ENCODE measurements at regions not wholly inside any gene's neighbourhood (a gene's known extent, or its start where the extent isn't known, plus 50 kb on each side); places are given as distances from the start of the nearest gene placed in this dataset.

DNA sequence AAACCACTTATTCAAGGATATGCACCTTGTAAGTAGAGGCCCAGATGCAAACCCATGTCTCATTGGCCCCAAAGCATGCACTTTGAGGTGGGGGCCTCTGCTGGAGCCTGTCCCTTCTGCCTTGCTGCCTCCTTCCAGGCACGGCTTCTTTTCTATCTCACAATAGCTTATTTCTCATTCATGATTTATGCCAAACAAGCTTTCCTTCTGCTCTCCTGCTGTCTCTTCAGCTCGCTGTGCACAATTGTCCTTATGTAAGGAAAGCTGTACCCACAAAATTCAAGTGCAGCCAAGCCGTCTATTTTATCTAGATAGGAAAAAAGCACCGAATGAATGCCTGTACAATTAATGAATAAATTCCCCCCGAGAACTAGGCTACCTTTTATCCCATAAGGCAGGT lies 124.8 kb upstream of the PACRGL start:
- Histone ChIP-seq H3K4me3 (ENCODE audit: low read length) (no peak overlapping the region), H3K9me3 (replicated peaks; ENCODE audit: control insufficient read depth, low read depth, low read length) (no peaks in the 10 kb centered on the region), H3K36me3 (ENCODE audit: control insufficient read depth, insufficient read depth, low read length) (no peaks in the 10 kb centered on the region), H3K27ac (ENCODE audit: low read length) (no peak overlapping the region), H3K27me3 (ENCODE audit: control insufficient read depth, insufficient read depth, low read length) (no peaks in the 10 kb centered on the region), H3K4me1 (ENCODE audit: control insufficient read depth, insufficient read depth, low read length) (peaks cover 3% of the 10 kb centered on the region)
- no CpG with 5 or more reads among the region's 5 CpGs for WGBS (ENCODE audit: insufficient coverage)
- no peak for DNase-seq

- no peak for DNase-seq
- Histone ChIP-seq H3K9me3 (replicated peaks; ENCODE audit: control insufficient read depth, low read depth, low read length) (no peaks in the 10 kb centered on the region), H3K27me3 (ENCODE audit: control insufficient read depth, insufficient read depth, low read length) (no peaks in the 10 kb centered on the region), H3K4me3 (ENCODE audit: low read length) (no peak overlapping the region), H3K36me3 (ENCODE audit: control insufficient read depth, insufficient read depth, low read length) (no peaks in the 10 kb centered on the region), H3K4me1 (ENCODE audit: control insufficient read depth, insufficient read depth, low read length) (peaks cover 3% of the 10 kb centered on the region), H3K27ac (ENCODE audit: low read length) (no peak overlapping the region)
These were observed 123.4 kb upstream of the PACRGL start for GRCh38 chr4:20576861-20577260.

DNA sequence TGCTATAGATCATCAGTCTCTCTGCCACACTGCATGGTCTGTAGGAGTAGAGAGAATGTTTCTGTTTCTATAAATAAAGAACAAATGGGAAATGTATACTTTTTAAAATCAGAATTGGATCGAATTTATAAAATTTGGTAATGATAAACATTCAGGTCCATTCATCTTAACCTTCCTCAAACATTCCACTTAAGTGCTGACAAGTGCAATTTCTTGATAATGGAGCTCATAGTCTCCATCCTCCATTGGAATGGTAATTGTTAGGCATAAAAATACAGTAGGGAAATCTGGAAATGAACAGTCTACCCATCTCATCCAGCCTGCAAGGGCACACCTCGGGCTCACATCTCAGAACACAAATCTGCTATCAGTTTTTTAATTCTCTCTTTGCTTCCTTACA lies 122.6 kb upstream of the PACRGL start:
- Histone ChIP-seq H3K9me3 (replicated peaks; ENCODE audit: control insufficient read depth, low read depth, low read length) (no peaks in the 10 kb centered on the region), H3K27me3 (ENCODE audit: control insufficient read depth, insufficient read depth, low read length) (no peaks in the 10 kb centered on the region), H3K4me1 (ENCODE audit: control insufficient read depth, insufficient read depth, low read length) (peaks cover 3% of the 10 kb centered on the region), H3K4me3 (ENCODE audit: low read length) (no peak overlapping the region), H3K36me3 (ENCODE audit: control insufficient read depth, insufficient read depth, low read length) (no peaks in the 10 kb centered on the region), H3K27ac (ENCODE audit: low read length) (no peak overlapping the region)
- no peak for DNase-seq
- no CpG with 5 or more reads among the region's 2 CpGs for WGBS (ENCODE audit: insufficient coverage)

GRCh38 chr4:20580907-20581306 lies 119.4 kb upstream of the PACRGL start:
- Histone ChIP-seq H3K9me3 (replicated peaks; ENCODE audit: control insufficient read depth, low read depth, low read length) (no peaks in the 10 kb centered on the region), H3K4me3 (ENCODE audit: low read length) (no peak overlapping the region), H3K27ac (ENCODE audit: low read length) (no peak overlapping the region), H3K4me1 (ENCODE audit: control insufficient read depth, insufficient read depth, low read length) (no peaks in the 10 kb centered on the region), H3K27me3 (ENCODE audit: control insufficient read depth, insufficient read depth, low read length) (no peaks in the 10 kb centered on the region), H3K36me3 (ENCODE audit: control insufficient read depth, insufficient read depth, low read length) (no peaks in the 10 kb centered on the region)
- no peak for DNase-seq
- WGBS (ENCODE audit: insufficient coverage): no CpG with 5 or more reads among the region's 2 CpGs

GRCh38 chr4:20589436-20589835 lies 110.8 kb upstream of the PACRGL start:
- Histone ChIP-seq H3K36me3 (ENCODE audit: control insufficient read depth, insufficient read depth, low read length) (no peaks in the 10 kb centered on the region), H3K27ac (ENCODE audit: low read length) (no peak overlapping the region), H3K4me3 (ENCODE audit: low read length) (no peak overlapping the region), H3K9me3 (replicated peaks; ENCODE audit: control insufficient read depth, low read depth, low read length) (no peaks in the 10 kb centered on the region), H3K27me3 (ENCODE audit: control insufficient read depth, insufficient read depth, low read length) (no peaks in the 10 kb centered on the region), H3K4me1 (ENCODE audit: control insufficient read depth, insufficient read depth, low read length) (no peaks in the 10 kb centered on the region)
- WGBS (ENCODE audit: insufficient coverage): 100% methylated on average over 1 of the region's 1 CpG
- no peak for DNase-seq

DNA sequence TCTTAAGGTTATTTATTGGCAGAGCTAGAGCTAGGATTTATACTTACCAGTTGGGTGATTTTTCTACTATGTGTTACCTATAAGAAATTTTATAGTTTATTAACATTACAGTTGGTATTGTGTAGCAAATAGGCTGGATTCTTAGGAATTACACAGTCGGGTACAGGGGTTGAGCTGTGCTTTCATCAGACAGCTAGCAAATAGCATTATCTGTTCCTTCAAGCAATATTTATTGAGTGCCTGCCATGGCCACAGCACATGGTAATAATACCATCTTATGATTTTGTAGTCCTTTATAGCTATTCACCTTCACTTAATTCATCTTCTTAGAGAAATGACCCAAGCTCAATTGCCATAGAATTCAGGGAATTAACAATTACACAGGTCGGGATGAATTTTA lies 109.4 kb upstream of the PACRGL start:
- H3K9me3 ChIP-seq (replicated peaks; ENCODE audit: control insufficient read depth, low read depth, low read length): no peaks in the 10 kb centered on the region
- WGBS (ENCODE audit: insufficient coverage): no CpG with 5 or more reads among the region's 2 CpGs
- H3K4me1 ChIP-seq (ENCODE audit: control insufficient read depth, insufficient read depth, low read length): no peaks in the 10 kb centered on the region
- H3K36me3 ChIP-seq (ENCODE audit: control insufficient read depth, insufficient read depth, low read length): no peaks in the 10 kb centered on the region
- H3K27me3 ChIP-seq (ENCODE audit: control insufficient read depth, insufficient read depth, low read length): no peaks in the 10 kb centered on the region
- H3K4me3 ChIP-seq (ENCODE audit: low read length): no peak overlapping the region
- no peak for DNase-seq
- H3K27ac ChIP-seq (ENCODE audit: low read length): no peak overlapping the region

DNA sequence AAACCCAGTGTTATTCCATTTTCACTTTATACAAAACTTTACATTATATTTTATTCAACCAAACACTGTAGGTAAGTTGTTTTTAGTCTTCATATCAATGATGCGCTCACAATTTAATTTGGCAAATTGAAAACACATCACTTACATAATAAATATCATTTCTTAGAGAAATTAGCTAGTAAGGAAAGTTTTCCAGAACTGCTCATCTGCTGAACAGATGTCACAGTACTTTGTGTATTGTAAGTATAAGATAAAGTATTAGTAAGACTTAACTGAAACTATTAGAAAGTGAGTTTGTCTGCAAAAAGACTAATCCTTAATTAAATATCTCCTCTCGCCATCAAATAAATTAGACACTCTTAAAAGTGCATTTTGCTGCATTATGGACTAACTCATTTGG lies 108.7 kb upstream of the PACRGL start:
- DNase-seq: no peak
- Histone ChIP-seq H3K27me3 (ENCODE audit: control insufficient read depth, insufficient read depth, low read length) (no peaks in the 10 kb centered on the region), H3K9me3 (replicated peaks; ENCODE audit: control insufficient read depth, low read depth, low read length) (no peaks in the 10 kb centered on the region), H3K4me1 (ENCODE audit: control insufficient read depth, insufficient read depth, low read length) (no peaks in the 10 kb centered on the region), H3K27ac (ENCODE audit: low read length) (no peak overlapping the region), H3K4me3 (ENCODE audit: low read length) (no peak overlapping the region), H3K36me3 (ENCODE audit: control insufficient read depth, insufficient read depth, low read length) (no peaks in the 10 kb centered on the region)
- no CpG with 5 or more reads among the region's 2 CpGs for WGBS (ENCODE audit: insufficient coverage)

DNA sequence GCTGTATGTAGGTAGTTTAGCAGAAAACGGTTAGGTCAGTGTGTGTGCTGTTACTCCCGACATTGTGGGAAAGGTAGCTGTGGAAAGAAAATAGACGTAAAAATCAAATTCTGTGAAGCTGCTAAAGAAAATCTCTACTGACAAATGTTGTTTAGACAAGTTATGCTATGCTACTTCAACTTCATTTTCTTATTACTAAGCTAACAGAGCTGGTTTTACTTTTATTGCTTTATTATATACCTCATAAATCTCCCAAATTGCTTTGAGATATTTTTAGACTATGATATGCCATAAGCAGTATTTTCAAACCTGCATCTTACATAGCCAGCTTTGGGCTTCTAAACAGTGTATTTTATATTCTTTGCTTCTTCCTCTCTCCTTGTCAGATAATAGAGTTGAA lies 108.2 kb upstream of the PACRGL start:
- no peaks in the 10 kb centered on the region for H3K9me3 ChIP-seq (replicated peaks; ENCODE audit: control insufficient read depth, low read depth, low read length)
- H3K27ac ChIP-seq (ENCODE audit: low read length): no peak overlapping the region
- H3K36me3 ChIP-seq (ENCODE audit: control insufficient read depth, insufficient read depth, low read length): no peaks in the 10 kb centered on the region
- no peaks in the 10 kb centered on the region for H3K4me1 ChIP-seq (ENCODE audit: control insufficient read depth, insufficient read depth, low read length)
- H3K27me3 ChIP-seq (ENCODE audit: control insufficient read depth, insufficient read depth, low read length): no peaks in the 10 kb centered on the region
- 20% methylated on average over 1 of the region's 3 CpGs for WGBS (ENCODE audit: insufficient coverage)
- H3K4me3 ChIP-seq (ENCODE audit: low read length): no peak overlapping the region
- no peak for DNase-seq

DNA sequence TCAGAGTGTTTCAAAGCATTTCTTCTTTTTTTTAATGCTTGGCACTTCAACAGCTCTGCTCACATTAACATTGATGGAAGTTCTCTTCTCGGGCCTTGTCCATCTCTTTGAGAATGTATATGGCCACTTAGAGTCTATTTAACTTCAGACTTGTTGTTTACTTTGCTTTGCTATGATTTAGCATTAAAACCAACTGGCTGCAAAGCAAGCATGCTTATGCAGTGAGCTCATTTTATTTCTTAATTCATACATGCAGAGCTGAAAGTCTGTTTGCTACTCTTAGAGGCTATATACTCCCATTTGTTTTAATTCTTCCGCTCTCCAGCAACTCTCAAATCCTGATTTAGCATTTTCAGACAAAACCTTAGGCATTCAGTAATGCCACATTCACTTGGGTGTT lies 107.6 kb upstream of the PACRGL start:
- H3K4me3 ChIP-seq (ENCODE audit: low read length): no peak overlapping the region
- no CpG with 5 or more reads among the region's 2 CpGs for WGBS (ENCODE audit: insufficient coverage)
- no peaks in the 10 kb centered on the region for H3K36me3 ChIP-seq (ENCODE audit: control insufficient read depth, insufficient read depth, low read length)

DNA sequence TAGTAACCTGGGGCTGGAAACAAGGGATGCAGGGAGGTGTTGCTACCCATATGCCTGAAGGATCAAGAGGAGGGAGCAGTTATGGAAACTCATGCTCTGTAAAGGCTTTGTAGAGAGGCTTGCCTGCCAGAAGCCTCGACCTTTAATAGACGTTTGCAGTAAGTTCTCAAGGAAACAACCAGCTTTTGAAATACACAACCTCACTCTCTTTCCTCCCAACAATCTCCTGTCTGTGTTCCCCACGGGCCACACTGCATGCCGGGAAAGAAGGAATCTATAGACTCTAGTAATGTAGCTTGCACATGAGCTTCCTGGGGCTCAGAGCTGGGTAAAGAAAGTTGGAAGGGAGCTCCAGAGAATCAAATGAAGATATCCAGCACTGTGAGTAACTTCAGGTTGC lies 101.6 kb upstream of the PACRGL start:
- Histone ChIP-seq H3K27me3 (ENCODE audit: control insufficient read depth, insufficient read depth, low read length) (no peaks in the 10 kb centered on the region), H3K4me1 (ENCODE audit: control insufficient read depth, insufficient read depth, low read length) (no peaks in the 10 kb centered on the region), H3K36me3 (ENCODE audit: control insufficient read depth, insufficient read depth, low read length) (no peaks in the 10 kb centered on the region), H3K4me3 (ENCODE audit: low read length) (no peak overlapping the region), H3K27ac (ENCODE audit: low read length) (no peak overlapping the region), H3K9me3 (replicated peaks; ENCODE audit: control insufficient read depth, low read depth, low read length) (no peaks in the 10 kb centered on the region)
- WGBS (ENCODE audit: insufficient coverage): no CpG with 5 or more reads among the region's 4 CpGs
- DNase-seq: no peak

More for the DNA sequence above, 107.6 kb upstream of the PACRGL start:
- DNase-seq: no peak
- Histone ChIP-seq H3K4me1 (ENCODE audit: control insufficient read depth, insufficient read depth, low read length) (no peaks in the 10 kb centered on the region), H3K9me3 (replicated peaks; ENCODE audit: control insufficient read depth, low read depth, low read length) (no peaks in the 10 kb centered on the region), H3K27ac (ENCODE audit: low read length) (no peak overlapping the region), H3K27me3 (ENCODE audit: control insufficient read depth, insufficient read depth, low read length) (no peaks in the 10 kb centered on the region)

DNA sequence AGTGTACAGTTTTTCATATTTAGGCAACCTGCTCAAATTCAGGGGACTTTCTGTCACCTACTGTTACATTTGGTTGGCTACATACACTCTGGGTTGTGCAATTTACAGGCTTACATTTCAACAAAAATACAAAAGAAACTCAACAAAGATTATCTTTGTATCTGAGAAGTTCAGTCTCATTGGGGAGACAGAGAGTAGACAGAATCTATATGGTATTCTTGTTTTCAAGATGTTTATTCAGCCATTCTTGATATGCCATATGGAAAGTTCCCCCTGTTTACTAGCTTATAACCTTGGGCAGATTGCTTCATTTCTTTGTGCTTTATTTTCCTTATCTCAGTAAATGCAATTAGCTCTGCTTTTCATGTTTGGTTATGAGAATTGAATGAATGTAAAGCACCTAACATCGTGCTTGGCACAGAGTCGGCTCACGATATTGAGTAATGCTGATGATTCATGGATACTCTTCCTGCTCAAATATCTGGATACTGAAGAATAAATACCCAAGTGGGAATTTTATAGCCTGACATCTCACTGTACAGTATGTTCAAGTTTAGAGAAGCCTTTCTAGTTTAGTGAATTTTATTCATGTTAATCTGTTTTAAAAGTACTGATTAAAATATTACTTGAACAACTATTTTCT lies 96.5 kb upstream of the PACRGL start:
- Histone ChIP-seq H3K4me1 (ENCODE audit: control insufficient read depth, insufficient read depth, low read length) (no peaks in the 10 kb centered on the region), H3K36me3 (ENCODE audit: control insufficient read depth, insufficient read depth, low read length) (no peaks in the 10 kb centered on the region), H3K27ac (ENCODE audit: low read length) (no peak overlapping the region), H3K9me3 (replicated peaks; ENCODE audit: control insufficient read depth, low read depth, low read length) (no peaks in the 10 kb centered on the region), H3K27me3 (ENCODE audit: control insufficient read depth, insufficient read depth, low read length) (no peaks in the 10 kb centered on the region), H3K4me3 (ENCODE audit: low read length) (no peak overlapping the region)
- WGBS (ENCODE audit: insufficient coverage): no CpG with 5 or more reads among the region's 3 CpGs
- no peak for DNase-seq

All from muscle of leg (tissue), 3 donors.